Osteoblast (primary cell): ENCODE measurements at regions not wholly inside any gene's neighbourhood (a gene's known extent, or its start where the extent isn't known, plus 50 kb on each side); places are given as distances from the start of the nearest gene placed in this dataset.

Experiments
- DNase-seq: peaks from one replicate; pipeline ENCODE4 v3.0.0; 2011; ENCODE audit warnings: low spot score, mixed read lengths; ENCODE audit not compliant: insufficient read length; ENCODE audit errors: missing footprints
- H2AFZ ChIP-seq: 2 replicates; pipeline ENCODE4 v1.6.0; 2011; ENCODE audit warnings: mild to moderate bottlenecking, low read length
- H3K27ac ChIP-seq: 2 replicates; pipeline ENCODE4 v1.5.1; 2011; ENCODE audit warnings: mild to moderate bottlenecking, low read depth, low read length, moderate library complexity
- H3K27me3 ChIP-seq: 2 replicates; pipeline ENCODE4 v1.6.0; 2012; ENCODE audit warnings: mild to moderate bottlenecking, control low read depth, inconsistent platforms, low read length, moderate library complexity; ENCODE audit not compliant: insufficient read depth
- H3K36me3 ChIP-seq: 2 replicates; pipeline ENCODE4 v1.5.1; 2011; ENCODE audit warnings: mild to moderate bottlenecking, low read length, control low read depth, moderate library complexity; ENCODE audit not compliant: insufficient read depth
- H3K4me1 ChIP-seq: 2 replicates; pipeline ENCODE4 v1.5.1; 2011; ENCODE audit warnings: mild to moderate bottlenecking, low read length, control low read depth, moderate library complexity; ENCODE audit not compliant: insufficient read depth
- H3K4me2 ChIP-seq: 2 replicates; pipeline ENCODE4 v1.6.0; 2011; ENCODE audit warnings: mild to moderate bottlenecking, low read length; ENCODE audit not compliant: insufficient read depth
- H3K4me3 ChIP-seq: fragments of 200-600 bp; sonication (generic); 3 replicates; pipeline ENCODE4 v1.5.1; 2012; ENCODE audit warnings: mild to moderate bottlenecking, low read length, inconsistent platforms; ENCODE audit not compliant: insufficient read depth
- H3K79me2 ChIP-seq: 2 replicates; pipeline ENCODE4 v1.6.0; 2012; ENCODE audit warnings: mild to moderate bottlenecking, low read length, control low read depth, inconsistent platforms; ENCODE audit not compliant: insufficient read depth
- H3K9me3 ChIP-seq: 2 replicates; pipeline ENCODE4 v1.5.1; 2011; ENCODE audit warnings: low read depth, low read length, control low read depth
- H4K20me1 ChIP-seq: 2 replicates; pipeline ENCODE4 v1.6.0; 2012; ENCODE audit warnings: mild to moderate bottlenecking, low read length, control low read depth; ENCODE audit not compliant: insufficient read depth
- TF ChIP-seq, protein P1 (sequence below): IDR thresholded peaks from 2 replicates; pipeline ENCODE4 v1.5.1; 2011; ENCODE audit warnings: mild to moderate bottlenecking, low read depth, low read length, moderate library complexity; ENCODE audit errors: extremely low read depth

DNA sequence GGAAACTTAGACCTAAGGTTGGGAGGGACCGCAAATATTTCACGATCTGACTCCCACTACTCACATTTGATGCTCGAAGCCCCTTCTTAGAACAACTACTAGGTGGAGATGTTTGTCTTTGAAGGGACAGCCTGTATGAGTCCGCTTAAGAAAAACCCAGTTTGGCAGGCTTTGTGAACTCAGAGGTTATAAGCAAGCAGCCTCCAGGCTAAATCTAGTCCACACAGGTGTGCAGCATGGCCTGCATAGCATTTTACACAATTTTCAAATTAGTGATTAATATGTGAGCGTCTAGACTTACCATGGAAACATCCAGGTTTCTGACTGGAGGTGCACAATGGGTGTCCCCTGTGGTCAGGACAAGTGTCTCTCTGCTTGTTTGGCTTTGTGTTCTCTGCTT, 127.1 kb downstream of the KIF4B start:
- no peak overlapping the region for H2AFZ ChIP-seq
- H3K27me3 ChIP-seq = no peaks in the 10 kb centered on the region
- DNase-seq = no peak
- no peaks in the 10 kb centered on the region for H3K79me2 ChIP-seq
- H4K20me1 ChIP-seq = no peaks in the 10 kb centered on the region
- no peaks in the 10 kb centered on the region for H3K36me3 ChIP-seq
- H3K4me1 ChIP-seq = no peaks in the 10 kb centered on the region
- H3K4me2 ChIP-seq = no peak overlapping the region
- no peaks in the 10 kb centered on the region for H3K9me3 ChIP-seq
- no peak overlapping the region for H3K27ac ChIP-seq
- TF ChIP-seq, protein P1, sequence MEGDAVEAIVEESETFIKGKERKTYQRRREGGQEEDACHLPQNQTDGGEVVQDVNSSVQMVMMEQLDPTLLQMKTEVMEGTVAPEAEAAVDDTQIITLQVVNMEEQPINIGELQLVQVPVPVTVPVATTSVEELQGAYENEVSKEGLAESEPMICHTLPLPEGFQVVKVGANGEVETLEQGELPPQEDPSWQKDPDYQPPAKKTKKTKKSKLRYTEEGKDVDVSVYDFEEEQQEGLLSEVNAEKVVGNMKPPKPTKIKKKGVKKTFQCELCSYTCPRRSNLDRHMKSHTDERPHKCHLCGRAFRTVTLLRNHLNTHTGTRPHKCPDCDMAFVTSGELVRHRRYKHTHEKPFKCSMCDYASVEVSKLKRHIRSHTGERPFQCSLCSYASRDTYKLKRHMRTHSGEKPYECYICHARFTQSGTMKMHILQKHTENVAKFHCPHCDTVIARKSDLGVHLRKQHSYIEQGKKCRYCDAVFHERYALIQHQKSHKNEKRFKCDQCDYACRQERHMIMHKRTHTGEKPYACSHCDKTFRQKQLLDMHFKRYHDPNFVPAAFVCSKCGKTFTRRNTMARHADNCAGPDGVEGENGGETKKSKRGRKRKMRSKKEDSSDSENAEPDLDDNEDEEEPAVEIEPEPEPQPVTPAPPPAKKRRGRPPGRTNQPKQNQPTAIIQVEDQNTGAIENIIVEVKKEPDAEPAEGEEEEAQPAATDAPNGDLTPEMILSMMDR = no peak
- H3K4me3 ChIP-seq = no peak overlapping the region

DNA sequence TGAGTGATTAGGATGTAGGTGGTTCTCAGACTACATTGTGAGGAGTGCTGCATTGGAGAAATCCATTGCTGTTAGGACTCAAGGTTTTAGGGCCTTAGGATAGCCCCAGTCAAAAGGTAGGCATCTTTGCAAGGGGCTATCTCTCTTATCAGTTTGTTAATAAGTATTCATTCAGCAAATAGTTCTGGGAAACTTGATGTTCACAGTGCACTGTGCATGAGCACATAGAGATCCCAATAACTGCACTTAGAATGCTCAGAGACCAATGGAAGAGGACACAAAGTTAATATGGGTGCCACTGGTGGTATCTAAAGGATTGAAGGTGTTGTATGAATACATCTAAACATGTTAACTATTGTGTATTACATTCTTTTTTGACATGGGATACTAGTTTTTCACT, 131.4 kb downstream of the KIF4B start:
- Histone ChIP-seq H3K36me3 (no peaks in the 10 kb centered on the region), H3K27ac (no peak overlapping the region), H3K4me2 (no peak overlapping the region), H3K4me1 (no peaks in the 10 kb centered on the region), H2AFZ (no peak overlapping the region), H3K27me3 (no peaks in the 10 kb centered on the region), H3K9me3 (no peaks in the 10 kb centered on the region), H4K20me1 (no peaks in the 10 kb centered on the region), H3K79me2 (no peaks in the 10 kb centered on the region), H3K4me3 (no peak overlapping the region)
- DNase-seq = no peak
- TF ChIP-seq, protein P1 = no peak

DNA sequence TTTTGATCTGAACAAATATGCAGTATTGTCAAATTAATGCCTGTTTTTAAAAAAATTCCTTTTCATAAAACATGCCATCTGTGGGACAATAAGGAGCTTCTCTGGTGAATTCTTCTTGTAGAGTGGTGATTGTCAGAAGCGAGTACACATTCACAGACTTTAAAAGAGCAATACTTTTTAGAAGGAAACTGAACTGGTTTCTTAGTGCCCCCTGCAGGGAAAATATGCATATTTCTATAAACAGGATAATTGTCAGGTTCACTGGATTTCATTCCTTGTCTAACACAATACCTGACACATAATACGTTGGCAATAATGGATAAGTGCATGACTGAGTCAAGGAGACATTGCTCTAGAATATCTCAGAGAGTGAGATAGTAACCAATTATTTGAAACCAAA, 133.7 kb downstream of the KIF4B start:
- H3K36me3 ChIP-seq = no peaks in the 10 kb centered on the region
- no peaks in the 10 kb centered on the region for H3K9me3 ChIP-seq
- H3K4me3 ChIP-seq = no peak overlapping the region
- no peaks in the 10 kb centered on the region for H3K4me1 ChIP-seq
- no peaks in the 10 kb centered on the region for H4K20me1 ChIP-seq
- TF ChIP-seq, protein P1 = peak; percentile 20
- H3K79me2 ChIP-seq = no peaks in the 10 kb centered on the region
- no peak overlapping the region for H3K27ac ChIP-seq
- H3K4me2 ChIP-seq = no peak overlapping the region
- peak; percentile 5 for DNase-seq
- H3K27me3 ChIP-seq = no peaks in the 10 kb centered on the region
- no peak overlapping the region for H2AFZ ChIP-seq

GRCh38 chr5:155148694-155149093, 135.1 kb downstream of the KIF4B start:
- Histone ChIP-seq H3K79me2 (no peaks in the 10 kb centered on the region), H3K9me3 (no peaks in the 10 kb centered on the region), H3K27ac (no peak overlapping the region), H2AFZ (no peak overlapping the region), H4K20me1 (no peaks in the 10 kb centered on the region), H3K4me3 (no peak overlapping the region), H3K4me2 (no peak overlapping the region), H3K27me3 (no peaks in the 10 kb centered on the region), H3K36me3 (no peaks in the 10 kb centered on the region), H3K4me1 (no peaks in the 10 kb centered on the region)
- DNase-seq = no peak
- TF ChIP-seq, protein P1 = no peak
